Astrocyte (in vitro differentiated cells and primary cell): ENCODE measurements at regions not wholly inside any gene's neighbourhood (a gene's known extent, or its start where the extent isn't known, plus 50 kb on each side); places are given as distances from the start of the nearest gene placed in this dataset.

Source experiments
- DNase-seq: peaks from one replicate; pipeline ENCODE4 v3.0.0-alpha.2; 2010; ENCODE audit warnings: low read depth
- FAIRE-seq: peaks from 2 replicates; lab custom pipeline; 2011; peaks lifted over from hg19 to GRCh38; lab: Jason Lieb, UNC
- H2AFZ ChIP-seq: 2 replicates; pipeline ENCODE4 v1.6.0; 2012; ENCODE audit warnings: low read depth, low read length, inconsistent platforms
- H3K27ac ChIP-seq: 2 replicates; pipeline ENCODE4 v1.5.1; 2011; ENCODE audit warnings: low read depth, low read length, inconsistent platforms
- H3K27me3 ChIP-seq: 2 replicates; pipeline ENCODE4 v1.6.0; 2011; ENCODE audit warnings: low read length, inconsistent platforms; ENCODE audit not compliant: insufficient read depth
- H3K36me3 ChIP-seq: 2 replicates; pipeline ENCODE4 v1.5.1; 2011; ENCODE audit warnings: low read length, inconsistent platforms; ENCODE audit not compliant: insufficient read depth
- H3K4me1 ChIP-seq: 2 replicates; pipeline ENCODE4 v1.5.1; 2011; ENCODE audit warnings: low read length, inconsistent platforms; ENCODE audit not compliant: insufficient read depth
- H3K4me2 ChIP-seq: 2 replicates; pipeline ENCODE4 v1.6.0; 2012; ENCODE audit warnings: low read length, inconsistent platforms
- H3K4me3 ChIP-seq: 2 replicates; pipeline ENCODE4 v1.5.1; 2011; ENCODE audit warnings: low read depth, mild to moderate bottlenecking, low read length, inconsistent platforms; ENCODE audit not compliant: insufficient read depth
- H3K79me2 ChIP-seq: 2 replicates; pipeline ENCODE4 v1.6.0; 2012; ENCODE audit warnings: mild to moderate bottlenecking, low read length, inconsistent platforms; ENCODE audit not compliant: insufficient read depth
- H3K9ac ChIP-seq: 2 replicates; pipeline ENCODE4 v1.6.0; 2012; ENCODE audit warnings: mild to moderate bottlenecking, low read length, inconsistent platforms
- H3K9me3 ChIP-seq: 2 replicates; pipeline ENCODE4 v1.5.1; 2012; ENCODE audit warnings: low read depth, mild to moderate bottlenecking, low read length, inconsistent platforms; ENCODE audit not compliant: insufficient read depth
- H4K20me1 ChIP-seq: 2 replicates; pipeline ENCODE4 v1.6.0; 2012; ENCODE audit warnings: low read length, inconsistent platforms; ENCODE audit not compliant: insufficient read depth
- H3K27ac Mint-ChIP-seq: one replicate; pipeline ENCODE4 v1.8.0; 2021; ENCODE audit warnings: mild to moderate bottlenecking, mixed read lengths; ENCODE audit not compliant: unreplicated experiment
- H3K27me3 Mint-ChIP-seq: one replicate; pipeline ENCODE4 v1.8.0; 2021; ENCODE audit warnings: low read depth, mixed read lengths; ENCODE audit not compliant: unreplicated experiment
- H3K36me3 Mint-ChIP-seq: one replicate; pipeline ENCODE4 v1.8.0; 2021; ENCODE audit warnings: low read depth, mixed read lengths; ENCODE audit not compliant: unreplicated experiment
- H3K4me1 Mint-ChIP-seq: one replicate; pipeline ENCODE4 v1.8.0; 2021; ENCODE audit warnings: low read depth, mixed read lengths; ENCODE audit not compliant: unreplicated experiment
- H3K4me3 Mint-ChIP-seq: one replicate; pipeline ENCODE4 v1.8.0; 2021; ENCODE audit warnings: mild to moderate bottlenecking, moderate library complexity, mixed read lengths; ENCODE audit not compliant: unreplicated experiment
- H3K9me3 Mint-ChIP-seq: one replicate; pipeline ENCODE4 v1.8.0; 2021; ENCODE audit warnings: mild to moderate bottlenecking, mixed read lengths; ENCODE audit not compliant: unreplicated experiment
- CTCF ChIP-seq: IDR thresholded peaks from 2 replicates; pipeline ENCODE4 v1.5.1; 2011; ENCODE audit warnings: low read depth, mild to moderate bottlenecking, inconsistent platforms, low read length, moderate library complexity; ENCODE audit not compliant: insufficient read depth
- EZH2 ChIP-seq: IDR thresholded peaks from 2 replicates; pipeline ENCODE4 v1.6.1; 2012; ENCODE audit warnings: mild to moderate bottlenecking, low read length, inconsistent platforms; ENCODE audit not compliant: insufficient read depth

- Histone ChIP-seq H2AFZ (no peak overlapping the region), H4K20me1 (no peaks in the 10 kb centered on the region), H3K79me2 (no peaks in the 10 kb centered on the region), H3K4me3 (no peak overlapping the region), H3K4me1 (no peaks in the 10 kb centered on the region), H3K27ac (no peak overlapping the region), H3K36me3 (no peaks in the 10 kb centered on the region), H3K9ac (no peak overlapping the region), H3K27me3 (no peaks in the 10 kb centered on the region), H3K9me3 (peaks cover 2% of the 10 kb centered on the region), H3K4me2 (no peak overlapping the region)
- Mint-ChIP-seq H3K9me3 (no peaks in the 10 kb centered on the region), H3K27me3 (no peaks in the 10 kb centered on the region), H3K4me3 (no peak overlapping the region), H3K4me1 (no peaks in the 10 kb centered on the region), H3K36me3 (no peaks in the 10 kb centered on the region), H3K27ac (no peak overlapping the region)
- DNase-seq (no peak), FAIRE-seq (no peak)
- TF ChIP-seq EZH2 (no peak), CTCF (no peak)
These were observed 369.8 kb upstream of the CDH7 start for GRCh38 chr18:65380986-65381385.

- H3K4me3 Mint-ChIP-seq: no peak overlapping the region
- Histone ChIP-seq H3K4me3 (no peak overlapping the region), H3K36me3 (no peaks in the 10 kb centered on the region), H3K79me2 (no peaks in the 10 kb centered on the region), H3K27ac (no peak overlapping the region), H2AFZ (no peak overlapping the region), H3K4me1 (no peaks in the 10 kb centered on the region), H4K20me1 (no peaks in the 10 kb centered on the region), H3K27me3 (no peaks in the 10 kb centered on the region), H3K9ac (no peak overlapping the region), H3K9me3 (peaks cover 2% of the 10 kb centered on the region), H3K4me2 (no peak overlapping the region)
- TF ChIP-seq EZH2 (no peak), CTCF (no peak)
- H3K9me3 Mint-ChIP-seq: no peaks in the 10 kb centered on the region
- FAIRE-seq: no peak
- DNase-seq: no peak
- H3K27ac Mint-ChIP-seq: no peak overlapping the region
- H3K4me1 Mint-ChIP-seq: no peaks in the 10 kb centered on the region
- H3K36me3 Mint-ChIP-seq: no peaks in the 10 kb centered on the region
- H3K27me3 Mint-ChIP-seq: no peaks in the 10 kb centered on the region
These were observed 370.2 kb upstream of the CDH7 start for GRCh38 chr18:65380571-65380970.

GRCh38 chr18:65372904-65373303 is 377.9 kb upstream of the CDH7 start:
- Histone ChIP-seq H3K4me3 (no peak overlapping the region), H2AFZ (no peak overlapping the region), H3K27me3 (no peaks in the 10 kb centered on the region), H3K4me2 (no peak overlapping the region), H4K20me1 (no peaks in the 10 kb centered on the region), H3K4me1 (no peaks in the 10 kb centered on the region), H3K36me3 (no peaks in the 10 kb centered on the region), H3K79me2 (no peaks in the 10 kb centered on the region), H3K9me3 (no peaks in the 10 kb centered on the region), H3K9ac (no peak overlapping the region), H3K27ac (no peak overlapping the region)
- Mint-ChIP-seq H3K4me3 (no peak overlapping the region), H3K36me3 (no peaks in the 10 kb centered on the region), H3K27ac (no peak overlapping the region), H3K27me3 (no peaks in the 10 kb centered on the region), H3K9me3 (no peaks in the 10 kb centered on the region), H3K4me1 (no peaks in the 10 kb centered on the region)
- DNase-seq (no peak), FAIRE-seq (no peak)
- no peak for TF ChIP-seq EZH2
- TF ChIP-seq CTCF: no peak
